K562 (cell line): ENCODE measurements at regions not wholly inside any gene's neighbourhood (a gene's known extent, or its start where the extent isn't known, plus 50 kb on each side); places are given as distances from the start of the nearest gene placed in this dataset.

Experiments used
- ATAC-seq: fragments of 200-7000 bp; cut with Tn5 transposase; 3 replicates; pipeline ENCODE4 v1.9.1; 2020; ENCODE audit warnings: moderate library complexity
- BruUV-seq: library from RNA; stranded (reverse); fragments of 400-500 nt; replicated peaks from 2 replicates; lab custom pipeline; 2021; lab: Mats Ljungman, UMichigan
- CTCF ChIA-PET: fragments of 300-600 bp; formaldehyde crosslinking; extraction: SDS; loops from one replicate; lab custom pipeline; 2021; ENCODE audit warnings: low intra/inter-chr PET ratio; lab: Yijun Ruan, JAX
- POLR2A ChIA-PET: fragments of 300-600, 350-650 bp; sonication (Branson Sonifier 250); formaldehyde crosslinking; extraction: SDS; loops from one replicate; lab custom pipeline; 2021; ENCODE audit warnings: antibody characterized with exemption, inconsistent platforms; lab: Yijun Ruan, JAX
- DNase-seq, 4 experiments: peaks; one replicate each; pipeline versions ENCODE4 v3.0.0 to v3.0.0-alpha.2; 2011 to 2018; ENCODE audit warnings: low spot score in 3 of 4, mixed read lengths in 3 of 4; ENCODE audit errors: extremely low read depth in 1 of 4
- FAIRE-seq: peaks from 2 replicates; lab custom pipeline; 2011; peaks lifted over from hg19 to GRCh38; lab: Jason Lieb, UNC
- H2AFZ ChIP-seq: 2 replicates; pipeline ENCODE4 v1.6.0; 2011; ENCODE audit warnings: low read depth, low read length, control low read depth, inconsistent platforms
- H3K27ac ChIP-seq: fragments of 200-600 bp; 3 replicates; pipeline ENCODE4 v1.8.0; 2011; ENCODE audit warnings: low read depth, mild to moderate bottlenecking, control low read depth, inconsistent platforms, low read length, moderate library complexity, mixed read lengths; ENCODE audit errors: extremely low read depth
- H3K27me3 ChIP-seq, 2 experiments: fragments of 300-600 bp in 1 of 2; 2 replicates in 1 of 2; 3 replicates in 1 of 2; pipeline versions ENCODE4 v1.6.0 to v1.8.0; 2011; ENCODE audit warnings: inconsistent platforms in 2 of 2, low read length in 2 of 2, mild to moderate bottlenecking in 1 of 2, mixed read lengths in 1 of 2, moderate library complexity in 1 of 2; ENCODE audit not compliant: control insufficient read depth in 2 of 2, insufficient read depth in 2 of 2
- H3K36me3 ChIP-seq: fragments of 300-600 bp; 3 replicates; pipeline ENCODE4 v1.8.0; 2011; ENCODE audit warnings: mild to moderate bottlenecking, low read length, inconsistent platforms; ENCODE audit not compliant: control insufficient read depth, insufficient read depth
- H3K4me1 ChIP-seq, 2 experiments: fragments of 200-600 bp in 1 of 2; replicated peaks in 1 of 2; 2 replicates in 1 of 2; 3 replicates in 1 of 2; pipeline versions ENCODE4 v1.5.1 to v1.8.0; 2011; ENCODE audit warnings: inconsistent platforms in 2 of 2, low read length in 2 of 2, mild to moderate bottlenecking in 1 of 2, mixed read lengths in 1 of 2, moderate library complexity in 1 of 2; ENCODE audit not compliant: control insufficient read depth in 2 of 2, insufficient read depth in 2 of 2
- H3K4me2 ChIP-seq: 2 replicates; pipeline ENCODE4 v1.6.1; 2011; ENCODE audit warnings: low read length, control low read depth, inconsistent platforms, mixed read lengths; ENCODE audit not compliant: insufficient read depth
- H3K4me3 ChIP-seq: fragments of 200-600 bp; sonication (generic), shearing (Covaris generic); 2 replicates; pipeline ENCODE4 v1.5.1; 2016; ENCODE audit warnings: control low read depth, inconsistent platforms
- H3K79me2 ChIP-seq: fragments of 200-600 bp; 3 replicates; pipeline ENCODE4 v1.8.0; 2011; ENCODE audit warnings: low read length, inconsistent platforms; ENCODE audit not compliant: control insufficient read depth, insufficient read depth
- H3K9ac ChIP-seq, 2 experiments: 2 replicates each; pipeline versions ENCODE4 v1.6.0 to v1.6.1; 2011; ENCODE audit warnings: low read depth in 2 of 2, low read length in 2 of 2, control low read depth in 1 of 2, inconsistent platforms in 1 of 2, mild to moderate bottlenecking in 1 of 2, mixed read lengths in 1 of 2; ENCODE audit not compliant: insufficient read depth in 1 of 2
- H3K9me1 ChIP-seq: one replicate; pipeline ENCODE4 v1.6.0; 2011; ENCODE audit warnings: inconsistent platforms, mild to moderate bottlenecking, low read length, moderate library complexity; ENCODE audit not compliant: control insufficient read depth, insufficient read depth
- H3K9me3 ChIP-seq: replicated peaks from 2 replicates; pipeline ENCODE4 v1.5.1; 2011; ENCODE audit warnings: low read depth, low read length, inconsistent platforms; ENCODE audit not compliant: control insufficient read depth, insufficient read depth
- H4K20me1 ChIP-seq: replicated peaks from 2 replicates; pipeline ENCODE4 v1.6.1; 2011; ENCODE audit warnings: low read length, inconsistent platforms, mixed read lengths; ENCODE audit not compliant: control insufficient read depth, insufficient read depth
- CBFB ChIP-seq: sonication (generic); formaldehyde crosslinking; IDR thresholded peaks from 2 replicates; pipeline ENCODE4 v1.4.0; 2020; ENCODE audit warnings: mild to moderate bottlenecking, missing genetic modification reagents
- CEBPG ChIP-seq, 3 experiments: fragments of 200-800 bp in 1 of 3; sonication (Bioruptor generic) in 1 of 3; sonication (generic) in 1 of 3; formaldehyde crosslinking in 1 of 3; IDR thresholded peaks in 2 of 3; conservative IDR thresholded peaks in 1 of 3; 2 replicates each; pipeline versions ENCODE4 v1.6.1 to v1.8.0; 2016 to 2022; ENCODE audit warnings: missing compliant biosample characterization in 2 of 3, missing genetic modification characterization in 2 of 3, mild to moderate bottlenecking in 1 of 3, missing genetic modification reagents in 1 of 3
- LARP7 ChIP-seq: fragments of 450-650 bp; IDR thresholded peaks from 2 replicates; pipeline ENCODE4 v1.6.1; 2016
- MIER1 ChIP-seq: fragments of 450-650 bp; IDR thresholded peaks from 2 replicates; pipeline ENCODE4 v1.6.1; 2016; ENCODE audit warnings: antibody characterized with exemption, mild to moderate bottlenecking, low read depth
- NFIC ChIP-seq: fragments of 450-650 bp; IDR thresholded peaks from 2 replicates; pipeline ENCODE4 v1.6.1; 2017; ENCODE audit warnings: mild to moderate bottlenecking, inconsistent platforms
- PHF8 ChIP-seq: fragments of 200-600 bp; sonication (generic); IDR thresholded peaks from 2 replicates; pipeline ENCODE4 v1.6.1; 2012; ENCODE audit warnings: mixed run types, mild to moderate bottlenecking, inconsistent platforms, low read length, moderate library complexity, borderline replicate concordance
- PTTG1 ChIP-seq: fragments of 450-650 bp; IDR thresholded peaks from 2 replicates; pipeline ENCODE4 v1.6.1; 2016; ENCODE audit warnings: low read depth, mild to moderate bottlenecking, missing genetic modification characterization, missing compliant biosample characterization
- RBM17 ChIP-seq: fragments of 200-400 bp; formaldehyde crosslinking; IDR thresholded peaks from 2 replicates; pipeline ENCODE4 v1.6.1; 2017; ENCODE audit warnings: low read depth, mild to moderate bottlenecking, low read length, borderline replicate concordance
- SAFB2 ChIP-seq: fragments of 200-400 bp; formaldehyde crosslinking; IDR thresholded peaks from 2 replicates; pipeline ENCODE4 v1.6.1; 2018; ENCODE audit warnings: borderline replicate concordance, low read length, low read depth, moderate library complexity; ENCODE audit not compliant: severe bottlenecking
- SIRT6 ChIP-seq: IDR thresholded peaks from one replicate; pipeline ENCODE4 v1.6.1; 2012; ENCODE audit warnings: low read depth, mild to moderate bottlenecking, control low read depth, inconsistent platforms, low read length, moderate library complexity
- SMARCC2 ChIP-seq: fragments of 450-650 bp; IDR thresholded peaks from 2 replicates; pipeline ENCODE4 v1.6.1; 2017; ENCODE audit warnings: antibody characterized with exemption, moderate library complexity, mild to moderate bottlenecking, low read depth
- SNIP1 ChIP-seq: fragments of 450-650 bp; IDR thresholded peaks from 2 replicates; pipeline ENCODE4 v1.7.1; 2017; ENCODE audit warnings: low read depth, mild to moderate bottlenecking
- TARDBP ChIP-seq: fragments of 450-650 bp; IDR thresholded peaks from 2 replicates; pipeline ENCODE4 v1.6.1; 2016
- ZC3H8 ChIP-seq: fragments of 450-650 bp; IDR thresholded peaks from 2 replicates; pipeline ENCODE4 v1.6.1; 2017
- ZNF586 ChIP-seq: fragments of 450-650 bp; formaldehyde crosslinking; conservative IDR thresholded peaks from 2 replicates; pipeline ENCODE4 v1.4.0; 2020; ENCODE audit warnings: mild to moderate bottlenecking, moderate library complexity
- WGBS: fragments of 100-300 bp; shearing (Covaris generic); methylation state at CpG from one replicate; pipeline ENCODE4 v1.1.6; 2016; ENCODE audit warnings: low coverage, mixed read lengths; ENCODE audit not compliant: insufficient coverage; ENCODE audit errors: missing lambda C conversion rate; 5-methylcytosine and 5-hydroxymethylcytosine counted together
- in situ Hi-C: fragments of 300-500 bp; cut with MboI; formaldehyde crosslinking; loops from 4 replicates; pipeline ENCODE4 v1.15.0; 2018; ENCODE audit warnings: inconsistent platforms, mixed read lengths
- intact Hi-C: fragments of 100-400 bp; cut with micrococcal nuclease; formaldehyde crosslinking; loops from 2 replicates; pipeline ENCODE4 v1.14.2; 2022
- TF ChIP-seq, protein P1 (sequence below): fragments of 250-450 bp; sonication (Bioruptor Pico); IDR thresholded peaks from 2 replicates; pipeline ENCODE4 v1.5.0; 2021
- TF ChIP-seq, protein P2 (sequence below): fragments of 450-650 bp; formaldehyde crosslinking; IDR thresholded peaks from 2 replicates; pipeline ENCODE4 v1.4.0; 2020; ENCODE audit warnings: mild to moderate bottlenecking, moderate library complexity
- TF ChIP-seq, protein P3 (sequence below): fragments of 450-650 bp; formaldehyde crosslinking; IDR thresholded peaks from 2 replicates; pipeline ENCODE4 v1.4.0; 2020; ENCODE audit warnings: mild to moderate bottlenecking, moderate library complexity

DNA sequence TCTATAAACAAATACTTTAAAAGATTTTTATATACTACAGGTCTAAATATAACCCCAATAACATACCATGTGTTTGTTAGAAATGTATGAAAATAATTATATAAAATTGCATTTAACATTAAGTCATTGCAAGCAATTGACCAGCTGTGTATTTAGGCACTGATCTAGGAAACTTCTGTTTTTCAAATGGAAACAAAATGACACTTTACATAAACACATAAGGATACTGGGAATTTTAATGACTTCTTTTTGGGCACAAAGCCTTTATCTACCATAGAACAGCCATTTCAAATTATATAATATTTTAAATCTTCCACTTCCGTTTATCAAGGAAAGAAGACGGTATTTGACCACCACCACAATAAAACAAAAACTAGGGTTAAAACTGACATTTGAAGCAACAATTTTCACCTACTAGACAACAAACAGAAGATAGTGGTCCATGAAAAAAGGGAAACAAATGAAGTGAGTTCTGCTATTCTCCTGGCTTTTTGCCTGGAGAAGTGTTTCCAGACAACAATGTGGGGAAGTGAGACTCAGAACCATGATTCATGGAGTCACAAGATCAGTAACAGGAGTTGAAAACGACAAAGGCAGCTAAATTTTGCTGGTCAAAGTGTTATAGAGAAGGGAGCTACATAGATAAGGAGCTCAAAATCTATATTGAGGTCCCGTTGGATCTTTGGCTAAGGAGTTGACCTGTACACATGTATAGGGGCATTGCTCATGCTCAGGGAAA lies 475.1 kb downstream of the TRHDE start:
- TF ChIP-seq, protein P1, sequence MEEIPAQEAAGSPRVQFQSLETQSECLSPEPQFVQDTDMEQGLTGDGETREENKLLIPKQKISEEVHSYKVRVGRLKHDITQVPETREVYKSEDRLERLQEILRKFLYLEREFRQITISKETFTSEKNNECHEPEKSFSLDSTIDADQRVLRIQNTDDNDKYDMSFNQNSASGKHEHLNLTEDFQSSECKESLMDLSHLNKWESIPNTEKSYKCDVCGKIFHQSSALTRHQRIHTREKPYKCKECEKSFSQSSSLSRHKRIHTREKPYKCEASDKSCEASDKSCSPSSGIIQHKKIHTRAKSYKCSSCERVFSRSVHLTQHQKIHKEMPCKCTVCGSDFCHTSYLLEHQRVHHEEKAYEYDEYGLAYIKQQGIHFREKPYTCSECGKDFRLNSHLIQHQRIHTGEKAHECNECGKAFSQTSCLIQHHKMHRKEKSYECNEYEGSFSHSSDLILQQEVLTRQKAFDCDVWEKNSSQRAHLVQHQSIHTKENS (CRISPR knock-in tag): no peak
- TF ChIP-seq RBM17: no peak
- no peak for TF ChIP-seq PHF8
- no peak for TF ChIP-seq SIRT6
- no peak for TF ChIP-seq NFIC
- no peak for TF ChIP-seq CEBPG (CRISPR knock-in tag; IDR thresholded peaks at IDR 0.05)
- no peak for TF ChIP-seq CEBPG (tag; conservative IDR thresholded peaks at IDR 0.05 in 1 of 2, IDR thresholded peaks at IDR 0.05 in 1 of 2)
- no peak for TF ChIP-seq SNIP1
- TF ChIP-seq, protein P2, sequence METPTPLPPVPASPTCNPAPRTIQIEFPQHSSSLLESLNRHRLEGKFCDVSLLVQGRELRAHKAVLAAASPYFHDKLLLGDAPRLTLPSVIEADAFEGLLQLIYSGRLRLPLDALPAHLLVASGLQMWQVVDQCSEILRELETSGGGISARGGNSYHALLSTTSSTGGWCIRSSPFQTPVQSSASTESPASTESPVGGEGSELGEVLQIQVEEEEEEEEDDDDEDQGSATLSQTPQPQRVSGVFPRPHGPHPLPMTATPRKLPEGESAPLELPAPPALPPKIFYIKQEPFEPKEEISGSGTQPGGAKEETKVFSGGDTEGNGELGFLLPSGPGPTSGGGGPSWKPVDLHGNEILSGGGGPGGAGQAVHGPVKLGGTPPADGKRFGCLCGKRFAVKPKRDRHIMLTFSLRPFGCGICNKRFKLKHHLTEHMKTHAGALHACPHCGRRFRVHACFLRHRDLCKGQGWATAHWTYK (CRISPR knock-in tag): no peak
- TF ChIP-seq, protein P3, sequence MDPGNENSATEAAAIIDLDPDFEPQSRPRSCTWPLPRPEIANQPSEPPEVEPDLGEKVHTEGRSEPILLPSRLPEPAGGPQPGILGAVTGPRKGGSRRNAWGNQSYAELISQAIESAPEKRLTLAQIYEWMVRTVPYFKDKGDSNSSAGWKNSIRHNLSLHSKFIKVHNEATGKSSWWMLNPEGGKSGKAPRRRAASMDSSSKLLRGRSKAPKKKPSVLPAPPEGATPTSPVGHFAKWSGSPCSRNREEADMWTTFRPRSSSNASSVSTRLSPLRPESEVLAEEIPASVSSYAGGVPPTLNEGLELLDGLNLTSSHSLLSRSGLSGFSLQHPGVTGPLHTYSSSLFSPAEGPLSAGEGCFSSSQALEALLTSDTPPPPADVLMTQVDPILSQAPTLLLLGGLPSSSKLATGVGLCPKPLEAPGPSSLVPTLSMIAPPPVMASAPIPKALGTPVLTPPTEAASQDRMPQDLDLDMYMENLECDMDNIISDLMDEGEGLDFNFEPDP (CRISPR knock-in tag): no peak
- no peak for TF ChIP-seq SAFB2
- TF ChIP-seq SMARCC2: no peak
- no peak for TF ChIP-seq PTTG1 (tag)
- TF ChIP-seq MIER1: no peak
- no peak for TF ChIP-seq CBFB
- TF ChIP-seq ZC3H8: no peak
- TF ChIP-seq LARP7: no peak
- no peak for TF ChIP-seq TARDBP
- no peak for TF ChIP-seq ZNF586 (CRISPR knock-in tag)
- no TSS peak for BruUV-seq
- no peak for FAIRE-seq
- 0% methylated on average over 4 of the region's 4 CpGs for WGBS
- Histone ChIP-seq H3K9me1 (no peaks in the 10 kb centered on the region), H3K27ac (no peak overlapping the region), H2AFZ (no peak overlapping the region), H3K9ac (no peak overlapping the region), H3K36me3 (no peaks in the 10 kb centered on the region), H3K4me2 (no peak overlapping the region), H3K4me3 (no peak overlapping the region), H3K4me1 (no peaks in the 10 kb centered on the region), H3K79me2 (no peaks in the 10 kb centered on the region), H3K9me3 (no peaks in the 10 kb centered on the region), H4K20me1 (no peaks in the 10 kb centered on the region), H3K27me3 (no peaks in the 10 kb centered on the region)
- ChIA-PET POLR2A (no interaction called here), CTCF (no interaction called here)
- in situ Hi-C loops (no loop called here), intact Hi-C loops (no loop called here)
- no peak for DNase-seq
- ATAC-seq: no peak
